DND-41 (cell line): ENCODE measurements at regions not wholly inside any gene's neighbourhood (a gene's known extent, or its start where the extent isn't known, plus 50 kb on each side); places are given as distances from the start of the nearest gene placed in this dataset.

Experiments used
- EZH2 ChIP-seq: IDR thresholded peaks from 3 replicates; pipeline ENCODE4 v1.6.1; 2012; ENCODE audit warnings: borderline replicate concordance, low read depth, mild to moderate bottlenecking, moderate library complexity, low read length, inconsistent platforms; ENCODE audit not compliant: severe bottlenecking
- TF ChIP-seq, protein P1 (sequence below): IDR thresholded peaks from 2 replicates; pipeline ENCODE4 v1.5.1; 2012; ENCODE audit warnings: borderline replicate concordance, low read length, moderate library complexity, mild to moderate bottlenecking; ENCODE audit not compliant: poor library complexity, severe bottlenecking; ENCODE audit errors: extremely low read depth

DNA sequence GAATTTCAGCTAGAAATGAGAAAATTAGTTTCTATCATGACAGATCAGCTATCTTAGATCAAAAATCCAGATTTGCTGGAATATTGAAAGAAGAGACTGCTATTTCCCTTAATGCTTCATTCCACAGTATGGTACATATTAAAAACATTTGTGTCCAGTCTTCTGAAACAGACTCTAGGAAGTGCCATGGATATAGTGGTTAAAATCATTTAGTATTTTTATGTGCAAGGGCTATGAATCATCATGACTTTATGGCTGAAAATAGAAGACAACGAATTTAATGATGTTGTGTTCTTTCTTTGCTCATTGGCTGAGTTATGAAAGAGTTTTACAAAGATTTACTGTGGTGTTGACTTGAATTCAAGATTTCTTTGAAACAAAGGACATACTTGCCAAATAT is 146.6 kb downstream of the ANKRD60 start:
- TF ChIP-seq, protein P1, sequence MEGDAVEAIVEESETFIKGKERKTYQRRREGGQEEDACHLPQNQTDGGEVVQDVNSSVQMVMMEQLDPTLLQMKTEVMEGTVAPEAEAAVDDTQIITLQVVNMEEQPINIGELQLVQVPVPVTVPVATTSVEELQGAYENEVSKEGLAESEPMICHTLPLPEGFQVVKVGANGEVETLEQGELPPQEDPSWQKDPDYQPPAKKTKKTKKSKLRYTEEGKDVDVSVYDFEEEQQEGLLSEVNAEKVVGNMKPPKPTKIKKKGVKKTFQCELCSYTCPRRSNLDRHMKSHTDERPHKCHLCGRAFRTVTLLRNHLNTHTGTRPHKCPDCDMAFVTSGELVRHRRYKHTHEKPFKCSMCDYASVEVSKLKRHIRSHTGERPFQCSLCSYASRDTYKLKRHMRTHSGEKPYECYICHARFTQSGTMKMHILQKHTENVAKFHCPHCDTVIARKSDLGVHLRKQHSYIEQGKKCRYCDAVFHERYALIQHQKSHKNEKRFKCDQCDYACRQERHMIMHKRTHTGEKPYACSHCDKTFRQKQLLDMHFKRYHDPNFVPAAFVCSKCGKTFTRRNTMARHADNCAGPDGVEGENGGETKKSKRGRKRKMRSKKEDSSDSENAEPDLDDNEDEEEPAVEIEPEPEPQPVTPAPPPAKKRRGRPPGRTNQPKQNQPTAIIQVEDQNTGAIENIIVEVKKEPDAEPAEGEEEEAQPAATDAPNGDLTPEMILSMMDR, result no peak
- no peak for TF ChIP-seq EZH2
